ENCODE measurements at regions not wholly inside any gene's neighbourhood (a gene's known extent, or its start where the extent isn't known, plus 50 kb on each side); places are given as distances from the start of the nearest gene placed in this dataset.
A peak's percentile ranks its signal among the peaks of the same experiment; 100 is the strongest.

GRCh38 chr4:14607578-14607977, 394.7 kb upstream of the CPEB2 start:
- DNase-seq (ENCODE audit: low read depth, low spot score), result no peak

- no peak for DNase-seq (ENCODE audit: low read depth, low spot score)
Measured at GRCh38 chr4:14608630-14609029, 393.7 kb upstream of the CPEB2 start.

DNA sequence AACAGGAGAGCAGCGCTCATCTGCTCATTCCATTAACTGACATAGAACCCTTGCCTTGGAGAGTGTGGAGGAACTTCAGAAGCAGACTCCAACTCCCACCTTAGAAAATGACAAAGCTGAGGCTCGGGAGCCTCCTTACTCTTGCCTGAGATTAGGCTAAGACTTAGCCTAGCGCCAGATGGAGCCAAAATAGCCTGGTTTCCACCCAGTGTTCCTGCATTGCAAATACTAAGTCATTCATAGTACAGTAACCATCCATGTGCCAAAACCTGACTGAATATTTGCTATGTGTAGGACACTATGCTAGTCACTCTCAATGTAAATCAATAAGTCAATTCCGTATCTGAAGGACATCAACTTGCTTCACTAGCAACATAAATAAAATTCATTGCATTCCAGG, 387.4 kb upstream of the CPEB2 start:
- no peak for DNase-seq (ENCODE audit: low read depth, low spot score)

DNA sequence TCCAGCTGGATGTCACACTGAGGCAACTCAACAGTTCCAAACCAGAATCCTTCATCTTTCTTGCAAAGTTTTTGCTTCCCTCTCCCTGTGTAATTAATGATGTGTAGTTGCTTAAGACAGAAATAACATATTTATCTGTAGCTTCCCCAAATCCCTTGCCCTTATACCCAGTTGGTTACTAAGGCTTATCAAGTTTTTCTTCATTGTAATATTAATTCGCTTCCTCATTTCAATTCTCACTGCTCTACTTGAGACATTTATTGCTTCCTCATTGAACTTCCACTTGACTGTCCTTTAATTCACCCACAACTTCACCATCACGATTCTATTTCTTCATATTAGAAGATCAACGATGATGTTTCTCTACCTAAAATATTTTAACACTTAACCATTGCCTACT, 386.6 kb upstream of the CPEB2 start:
- no peak for DNase-seq (ENCODE audit: low read depth, low spot score)

- no peak for DNase-seq (ENCODE audit: low read depth, low spot score)
Measured at GRCh38 chr4:14620567-14621141, 381.6 kb upstream of the CPEB2 start.

GRCh38 chr4:14621731-14622463, 380.4 kb upstream of the CPEB2 start:
- DNase-seq (ENCODE audit: low read depth, low spot score), result no peak

- DNase-seq (ENCODE audit: low read depth, low spot score), result no peak
Measured at GRCh38 chr4:14627038-14627437, 375.2 kb upstream of the CPEB2 start.

GRCh38 chr4:14631806-14632440, 370.4 kb upstream of the CPEB2 start:
- DNase-seq (ENCODE audit: low read depth, low spot score), result no peak

DNA sequence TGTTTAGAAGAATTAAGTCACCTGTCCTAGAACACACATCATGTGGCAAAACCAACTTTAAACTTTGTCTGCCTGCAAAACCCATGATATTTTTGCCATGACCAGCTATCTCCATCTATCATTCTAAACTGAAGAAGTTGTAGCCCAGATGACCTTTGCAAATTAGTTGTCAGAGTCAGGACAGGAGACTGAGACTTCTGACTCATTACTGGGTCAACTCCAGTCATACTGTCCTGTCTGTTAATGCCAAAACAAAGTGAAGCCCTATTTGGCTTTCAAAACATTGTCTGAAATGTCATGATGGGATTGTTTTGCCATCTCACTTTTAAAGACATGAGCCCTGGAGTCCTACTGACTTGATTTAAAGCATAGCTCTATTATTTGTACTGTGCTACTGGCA, 365.7 kb upstream of the CPEB2 start:
- no peak for DNase-seq (ENCODE audit: low read depth, low spot score)

- DNase-seq (ENCODE audit: low read depth, low spot score), result no peak
Measured at GRCh38 chr4:14640476-14640875, 361.8 kb upstream of the CPEB2 start.

GRCh38 chr4:14641871-14642270, 360.4 kb upstream of the CPEB2 start:
- no peak for DNase-seq (ENCODE audit: low read depth, low spot score)

DNA sequence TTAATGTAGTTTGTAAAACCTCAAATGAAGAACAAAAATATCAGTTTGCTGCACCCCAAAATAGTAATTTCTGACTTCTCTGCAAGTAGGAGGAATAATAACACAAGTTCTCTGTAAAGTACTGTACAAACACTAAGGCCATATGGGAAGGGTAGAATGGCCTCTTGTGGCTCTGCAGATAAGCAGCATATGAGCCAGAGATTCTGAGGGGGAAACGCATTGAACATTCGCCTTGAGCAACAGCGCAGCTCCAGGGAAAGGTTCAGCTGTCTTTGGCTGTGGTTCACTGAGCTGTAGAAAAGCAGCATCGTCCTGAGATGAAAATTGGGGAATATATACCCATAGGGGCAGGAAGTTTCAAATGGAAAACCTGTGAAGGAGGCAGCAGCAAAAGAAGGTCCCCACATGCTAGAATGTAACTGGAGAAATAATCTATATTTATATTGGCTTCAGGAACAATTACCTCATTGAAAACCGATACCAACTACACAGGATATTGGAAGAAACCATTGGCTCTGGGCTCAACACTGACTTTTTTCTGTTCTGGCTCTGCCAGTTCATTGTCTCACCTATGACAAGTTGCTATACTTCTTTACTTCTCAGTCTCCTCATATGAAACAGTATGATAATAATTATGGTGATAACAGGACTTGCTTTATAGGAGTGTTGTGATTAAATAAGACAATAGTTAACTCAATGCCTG, 357.6 kb upstream of the CPEB2 start:
- no peak for DNase-seq (ENCODE audit: low read depth, low spot score)

DNA sequence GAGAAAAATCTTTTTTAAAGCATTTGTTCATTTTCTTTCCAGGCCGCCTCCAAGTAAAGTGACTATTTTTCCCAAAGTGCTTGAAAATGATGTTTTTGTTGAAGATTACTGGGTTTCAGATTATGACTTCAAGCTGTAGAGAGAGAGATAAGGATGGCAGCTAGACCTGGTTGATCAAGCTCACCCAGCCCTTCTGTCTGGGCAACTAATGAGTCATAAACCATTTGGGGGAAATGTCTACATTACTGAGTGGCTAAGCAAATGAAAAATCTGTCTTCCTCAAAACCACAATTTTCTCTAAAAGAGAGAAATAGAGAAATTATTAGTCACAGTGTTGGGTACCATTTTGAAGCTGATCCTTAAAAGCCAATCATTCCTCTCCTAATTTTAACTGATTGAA, 355.4 kb upstream of the CPEB2 start:
- DNase-seq (ENCODE audit: low read depth, low spot score), result peak; percentile 28

GRCh38 chr4:14650127-14650526, 352.2 kb upstream of the CPEB2 start:
- DNase-seq (ENCODE audit: low read depth, low spot score), result peak; percentile 30

- DNase-seq (ENCODE audit: low read depth, low spot score), result no peak
Measured at GRCh38 chr4:14652522-14652921, 349.8 kb upstream of the CPEB2 start.

DNA sequence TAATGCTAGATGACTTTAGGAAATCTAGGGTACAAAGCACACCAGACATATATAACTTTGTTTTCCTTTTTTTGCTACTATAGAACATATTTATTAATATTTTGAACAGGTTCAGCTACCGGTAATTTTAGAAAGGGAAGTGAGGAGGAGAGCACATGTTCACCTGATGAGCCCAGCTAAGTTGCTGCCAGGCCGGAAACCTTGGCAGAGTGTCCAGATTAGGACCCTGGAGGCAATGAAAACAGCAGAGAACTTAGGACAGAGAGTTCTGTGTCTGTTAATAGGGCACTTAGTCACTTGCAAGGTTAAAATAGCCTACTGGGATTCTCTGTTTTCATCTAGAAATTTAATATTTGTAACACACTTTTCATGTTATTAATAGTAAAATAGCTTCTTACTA, 348.9 kb upstream of the CPEB2 start:
- no peak for DNase-seq (ENCODE audit: low read depth, low spot score)

GRCh38 chr4:14659286-14659685, 343.0 kb upstream of the CPEB2 start:
- DNase-seq (ENCODE audit: low read depth, low spot score), result no peak

DNA sequence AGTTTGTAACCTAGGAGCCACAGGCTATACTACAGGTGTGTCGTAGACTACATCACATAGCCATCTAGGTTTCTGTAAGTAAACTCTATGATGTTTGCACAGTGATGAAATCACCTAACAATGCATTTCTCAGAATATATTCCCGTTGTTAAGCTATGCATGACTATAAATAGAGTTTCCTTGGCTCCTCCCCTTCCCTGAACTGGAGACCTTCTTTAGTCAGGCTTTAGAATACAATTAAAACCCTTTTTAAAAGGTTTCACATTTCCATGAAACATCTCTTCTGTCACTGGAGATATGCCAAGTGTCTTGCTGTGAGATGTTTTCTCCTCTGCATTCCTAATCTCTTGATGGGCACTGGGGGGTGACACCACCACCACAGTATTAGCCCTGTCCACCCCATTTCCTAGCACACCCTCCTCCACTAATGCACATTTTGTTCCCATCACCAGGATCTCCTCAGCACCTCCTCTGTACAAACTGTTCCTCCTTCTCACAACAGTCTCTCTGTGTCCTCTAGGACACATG, 334.6 kb upstream of the CPEB2 start:
- DNase-seq (ENCODE audit: low read depth, low spot score), result peak; percentile 2

DNA sequence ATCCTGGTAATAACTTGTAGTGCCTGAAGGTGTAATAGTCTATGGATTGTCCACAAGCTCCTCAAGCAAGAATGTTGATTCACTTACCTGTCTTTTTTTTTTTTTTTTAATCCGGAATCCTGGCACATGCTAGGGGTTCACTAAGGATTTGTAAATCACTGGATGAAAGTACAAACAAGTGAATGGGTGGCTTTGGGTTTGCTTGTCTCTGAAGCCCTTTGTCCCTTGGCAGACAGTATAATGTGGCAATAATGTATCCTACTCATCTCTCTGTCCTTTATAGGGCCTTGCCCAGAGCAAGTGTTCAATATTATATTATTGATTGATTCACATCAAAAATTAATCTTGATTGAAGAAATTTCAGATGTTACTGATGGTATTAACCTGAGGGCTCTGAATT, 334.0 kb upstream of the CPEB2 start:
- no peak for DNase-seq (ENCODE audit: low read depth, low spot score)

DNA sequence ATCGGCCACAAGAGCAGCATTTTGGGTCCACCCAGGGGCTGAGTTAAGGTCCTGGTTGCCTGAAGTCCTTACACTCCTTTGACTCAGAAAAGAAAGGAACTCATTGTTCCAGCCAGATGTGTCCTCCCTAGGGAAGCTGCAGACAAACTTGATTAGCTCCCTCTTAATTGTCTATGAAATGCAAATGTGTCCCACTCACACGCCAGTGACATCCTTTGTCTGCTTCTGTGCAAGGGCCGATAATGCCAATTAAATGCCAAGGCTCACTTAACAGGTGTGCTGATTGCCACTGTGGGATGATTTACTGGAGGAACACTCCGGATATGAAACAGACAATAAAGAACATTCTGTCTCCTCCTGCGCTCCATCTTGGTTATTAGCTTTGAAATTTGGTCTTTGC, 332.9 kb upstream of the CPEB2 start:
- no peak for DNase-seq (ENCODE audit: low read depth, low spot score)

GRCh38 chr4:14671146-14671545, 331.1 kb upstream of the CPEB2 start:
- DNase-seq (ENCODE audit: low read depth, low spot score), result no peak

GRCh38 chr4:14675279-14675985, 326.8 kb upstream of the CPEB2 start:
- no peak for DNase-seq (ENCODE audit: low read depth, low spot score)

Measured in astrocyte of the hippocampus (primary cell).